ENCODE measurements at regions not wholly inside any gene's neighbourhood (a gene's known extent, or its start where the extent isn't known, plus 50 kb on each side); places are given as distances from the start of the nearest gene placed in this dataset.

GRCh38 chr18:43372773-43373172 is 95.5 kb upstream of the SYT4 start:
- no peak overlapping the region for H3K4me3 ChIP-seq
- H3K36me3 ChIP-seq = no peaks in the 10 kb centered on the region
- WGBS, 3 donors = 0 to 14% (median 0%) methylated on average over 1 of the region's 1 CpG
- DNase-seq = peak in 3 of 5 donors; percentile 14 to 19 (median 17)
- no peaks in the 10 kb centered on the region for H3K27me3 ChIP-seq
- TF ChIP-seq POLR2A (IDR thresholded peaks at IDR 0.05) (no peak), CTCF (IDR thresholded peaks at IDR 0.05) (no peak), EP300 (IDR thresholded peaks at IDR 0.05) (no peak)
- intact Hi-C loops (cut with DNase I) = no loop called here
- H3K9me3 ChIP-seq = no peaks in the 10 kb centered on the region
- no peaks in the 10 kb centered on the region for H3K4me1 ChIP-seq (ENCODE audit: insufficient read depth)
- no peak overlapping the region for H3K27ac ChIP-seq

- H3K27me3 ChIP-seq = no peaks in the 10 kb centered on the region
- no peak for DNase-seq
- TF ChIP-seq CTCF (IDR thresholded peaks at IDR 0.05) (no peak), EP300 (IDR thresholded peaks at IDR 0.05) (no peak), POLR2A (IDR thresholded peaks at IDR 0.05) (no peak)
- no peaks in the 10 kb centered on the region for H3K36me3 ChIP-seq
- no peak overlapping the region for H3K27ac ChIP-seq
- no peak overlapping the region for H3K4me3 ChIP-seq
- no peaks in the 10 kb centered on the region for H3K9me3 ChIP-seq
- 45 to 46% (median 46%) methylated on average over 4 of the region's 4 CpGs for WGBS, 3 donors
- intact Hi-C loops (cut with DNase I) = loop anchor here in 1 of 4 donors (5.0 kb wide), 1 partner anchor 458 kb away; no protein-coding TSS in a partner anchor
- no peaks in the 10 kb centered on the region for H3K4me1 ChIP-seq (ENCODE audit: insufficient read depth)
Observed at GRCh38 chr18:43380104-43380672, 102.9 kb upstream of the SYT4 start.

GRCh38 chr18:43382641-43383403 is 105.5 kb upstream of the SYT4 start:
- TF ChIP-seq EP300 (IDR thresholded peaks at IDR 0.05) (no peak), CTCF (IDR thresholded peaks at IDR 0.05) (no peak), POLR2A (IDR thresholded peaks at IDR 0.05) (no peak)
- WGBS, 3 donors = 80 to 86% (median 81%) methylated on average over 4 of the region's 4 CpGs
- Histone ChIP-seq H3K27ac (no peak overlapping the region), H3K4me3 (no peak overlapping the region), H3K9me3 (no peaks in the 10 kb centered on the region), H3K4me1 (ENCODE audit: insufficient read depth) (no peaks in the 10 kb centered on the region), H3K27me3 (no peaks in the 10 kb centered on the region), H3K36me3 (no peaks in the 10 kb centered on the region)
- DNase-seq = no peak
- intact Hi-C loops (cut with DNase I) = loop anchor here in 1 of 4 donors (5.0 kb wide), 1 partner anchor 461 kb away; no protein-coding TSS in a partner anchor

GRCh38 chr18:43389163-43389562 is 111.9 kb upstream of the SYT4 start:
- H3K27ac ChIP-seq = no peak overlapping the region
- no peaks in the 10 kb centered on the region for H3K4me1 ChIP-seq (ENCODE audit: insufficient read depth)
- no peaks in the 10 kb centered on the region for H3K9me3 ChIP-seq
- H3K4me3 ChIP-seq = no peak overlapping the region
- no peak for DNase-seq
- no peaks in the 10 kb centered on the region for H3K27me3 ChIP-seq
- intact Hi-C loops (cut with DNase I) = no loop called here
- TF ChIP-seq EP300 (IDR thresholded peaks at IDR 0.05) = no peak
- no peak for TF ChIP-seq POLR2A (IDR thresholded peaks at IDR 0.05)
- TF ChIP-seq CTCF (IDR thresholded peaks at IDR 0.05) = no peak
- no peaks in the 10 kb centered on the region for H3K36me3 ChIP-seq
- 46 to 53% (median 50%) methylated on average over 2 of the region's 2 CpGs for WGBS, 3 donors
